ENCODE measurements at regions not wholly inside any gene's neighbourhood (a gene's known extent, or its start where the extent isn't known, plus 50 kb on each side); places are given as distances from the start of the nearest gene placed in this dataset.
A peak's percentile ranks its signal among the peaks of the same experiment; 100 is the strongest.

DNA sequence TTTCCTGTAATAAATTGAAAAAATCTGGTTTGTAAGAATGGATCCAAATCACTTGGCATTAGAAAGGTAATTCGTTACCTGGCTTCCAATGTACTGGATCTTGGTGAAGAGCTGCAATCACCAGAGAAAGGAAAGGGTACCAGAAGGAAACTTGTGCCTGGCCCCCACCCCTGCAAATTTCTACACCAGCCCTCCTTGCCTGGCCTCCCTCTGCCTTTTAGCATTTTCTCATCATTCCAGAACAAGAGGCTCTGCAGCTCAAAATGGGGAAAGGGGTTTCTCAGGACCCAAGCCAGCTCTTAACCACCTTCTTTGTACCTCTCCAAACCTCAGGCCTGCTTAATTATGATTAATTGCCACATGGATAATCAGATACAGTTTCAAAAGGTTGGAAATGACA, 612.8 kb upstream of the MGMT start:
- Histone ChIP-seq H3K36me3 (ENCODE audit: control insufficient read depth in 3 of 3, insufficient read depth in 3 of 3, low read length in 3 of 3) (no peaks in the 10 kb centered on the region), H3K27ac (ENCODE audit: low read depth, low read length) (peak overlapping the region; percentile 39), H3K4me3 (ENCODE audit: low read length in 3 of 3) (no peak overlapping the region), H3K27me3 (ENCODE audit: control insufficient read depth in 3 of 3, insufficient read depth in 3 of 3, low read length in 3 of 3) (peaks cover 0 to 2% (median 0%) of the 10 kb centered on the region in 3 donors), H3K4me1 (ENCODE audit: control insufficient read depth in 3 of 3, insufficient read depth in 3 of 3, low read length in 3 of 3) (peaks cover 8 to 17% (median 14%) of the 10 kb centered on the region in 3 donors), H3K9ac (ENCODE audit: low read depth in 1 of 3, low read length in 3 of 3) (no peak overlapping the region), H3K9me3 (ENCODE audit: control insufficient read depth in 3 of 3, low read length in 3 of 3) (no peaks in the 10 kb centered on the region)

DNA sequence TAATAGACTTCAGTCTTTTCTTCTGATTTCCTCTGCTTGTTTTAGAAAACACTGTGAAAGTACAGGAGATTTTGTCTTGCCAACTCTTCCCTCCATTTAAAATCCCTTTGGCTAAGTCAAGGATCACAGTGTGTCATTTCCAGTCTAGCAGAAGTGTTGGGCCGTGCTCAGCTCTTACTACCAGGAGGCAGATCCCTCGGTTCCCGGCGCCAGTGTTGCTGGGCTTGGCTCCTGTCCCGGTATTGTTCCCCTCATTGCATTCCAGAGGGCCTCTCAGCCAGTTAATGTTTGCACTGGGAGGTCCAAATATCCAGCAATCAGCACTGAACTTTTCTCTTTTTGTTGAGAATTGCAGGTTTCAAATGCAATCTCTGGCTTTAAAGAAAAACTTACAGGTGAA, 612.1 kb upstream of the MGMT start:
- no peaks in the 10 kb centered on the region for H3K36me3 ChIP-seq (ENCODE audit: control insufficient read depth in 3 of 3, insufficient read depth in 3 of 3, low read length in 3 of 3)
- H3K9me3 ChIP-seq (ENCODE audit: control insufficient read depth in 3 of 3, low read length in 3 of 3) = no peaks in the 10 kb centered on the region
- peak overlapping the region; percentile 39 for H3K27ac ChIP-seq (ENCODE audit: low read depth, low read length)
- H3K9ac ChIP-seq (ENCODE audit: low read depth in 1 of 3, low read length in 3 of 3) = no peak overlapping the region
- H3K27me3 ChIP-seq (ENCODE audit: control insufficient read depth in 3 of 3, insufficient read depth in 3 of 3, low read length in 3 of 3) = peaks cover 0 to 2% (median 0%) of the 10 kb centered on the region in 3 donors
- no peak overlapping the region for H3K4me3 ChIP-seq (ENCODE audit: low read length in 3 of 3)
- peaks cover 8 to 17% (median 14%) of the 10 kb centered on the region in 3 donors for H3K4me1 ChIP-seq (ENCODE audit: control insufficient read depth in 3 of 3, insufficient read depth in 3 of 3, low read length in 3 of 3)

DNA sequence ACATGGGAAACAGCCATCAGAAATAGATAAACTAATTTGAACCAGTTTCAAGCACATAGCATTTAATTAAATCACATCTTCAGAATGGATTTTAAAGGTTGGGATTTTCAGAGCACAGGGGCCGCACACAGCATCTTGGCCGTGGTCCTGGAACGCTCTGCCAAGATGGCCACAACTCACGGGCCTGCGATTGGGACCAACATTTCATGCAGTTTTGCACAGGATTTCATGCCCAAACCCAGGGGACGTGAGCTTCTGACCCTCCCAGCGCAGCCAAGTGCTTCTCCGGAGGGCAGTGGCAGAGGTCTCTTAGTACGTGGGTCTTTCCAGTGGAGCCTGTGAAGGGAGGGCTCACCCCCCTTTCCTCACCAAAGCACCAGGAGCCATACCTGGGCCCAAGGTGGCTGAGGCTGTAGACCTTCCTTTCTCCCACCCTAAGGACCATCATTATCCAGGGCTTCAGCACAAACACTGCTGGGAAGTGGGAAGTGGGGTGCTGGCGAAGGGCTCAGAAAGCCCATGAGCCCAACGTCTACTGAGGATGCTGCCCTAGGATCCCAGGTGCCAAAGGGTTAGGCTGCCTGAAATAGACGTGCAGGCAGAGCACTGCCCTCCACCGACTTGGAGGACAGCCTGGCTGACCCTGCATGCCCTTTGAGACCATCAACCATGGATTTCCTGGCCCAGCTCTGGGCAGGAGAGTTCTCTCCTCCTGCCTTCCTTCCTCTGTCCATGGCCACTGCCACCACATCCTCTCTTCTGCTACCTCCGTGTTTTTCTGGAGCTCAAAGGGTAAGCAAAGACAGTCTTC, 611.2 kb upstream of the MGMT start:
- Histone ChIP-seq H3K9me3 (ENCODE audit: control insufficient read depth in 3 of 3, low read length in 3 of 3) (no peaks in the 10 kb centered on the region), H3K36me3 (ENCODE audit: control insufficient read depth in 3 of 3, insufficient read depth in 3 of 3, low read length in 3 of 3) (no peaks in the 10 kb centered on the region), H3K9ac (ENCODE audit: low read depth in 1 of 3, low read length in 3 of 3) (no peak overlapping the region), H3K27ac (ENCODE audit: low read depth, low read length) (no peak overlapping the region), H3K4me1 (ENCODE audit: control insufficient read depth in 3 of 3, insufficient read depth in 3 of 3, low read length in 3 of 3) (peaks cover 8 to 17% (median 14%) of the 10 kb centered on the region in 3 donors), H3K27me3 (ENCODE audit: control insufficient read depth in 3 of 3, insufficient read depth in 3 of 3, low read length in 3 of 3) (peaks cover 0 to 2% (median 0%) of the 10 kb centered on the region in 3 donors), H3K4me3 (ENCODE audit: low read length in 3 of 3) (no peak overlapping the region)

DNA sequence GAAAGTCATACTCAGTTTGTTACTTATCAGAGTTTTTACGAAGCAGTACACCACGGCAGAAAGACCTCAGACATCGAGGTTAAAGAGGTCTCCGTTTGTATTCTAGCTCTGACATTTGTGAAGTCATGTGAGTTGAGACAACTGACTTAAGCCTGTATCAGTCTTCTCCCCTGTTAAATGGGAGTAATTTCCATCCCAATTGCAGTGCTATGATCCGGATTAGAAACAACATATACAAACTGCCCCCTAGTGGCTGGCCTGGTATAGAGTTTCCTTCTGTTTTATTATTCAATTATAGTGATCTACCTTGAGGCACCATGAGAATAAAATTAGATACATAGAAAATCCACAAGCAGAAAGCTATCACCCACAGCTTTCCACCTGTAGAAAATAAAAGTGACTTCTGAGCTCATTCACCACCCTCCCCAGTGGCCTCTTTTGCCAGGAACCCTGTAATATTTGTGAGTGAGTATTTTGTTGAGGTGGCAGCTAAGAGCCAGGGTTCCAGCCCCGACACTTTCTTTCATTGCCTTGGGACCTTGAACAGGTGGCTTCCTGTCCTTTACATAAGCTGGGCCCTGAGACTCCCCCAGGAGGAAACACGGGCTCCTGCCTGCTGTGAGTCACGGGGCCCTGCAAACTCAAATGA, 607.2 kb upstream of the MGMT start:
- no peaks in the 10 kb centered on the region for H3K36me3 ChIP-seq (ENCODE audit: control insufficient read depth in 3 of 3, insufficient read depth in 3 of 3, low read length in 3 of 3)
- H3K4me3 ChIP-seq (ENCODE audit: low read length in 3 of 3) = no peak overlapping the region
- H3K9ac ChIP-seq (ENCODE audit: low read depth in 1 of 3, low read length in 3 of 3) = no peak overlapping the region
- H3K27me3 ChIP-seq (ENCODE audit: control insufficient read depth in 3 of 3, insufficient read depth in 3 of 3, low read length in 3 of 3) = peaks cover 0 to 4% (median 0%) of the 10 kb centered on the region in 3 donors
- H3K27ac ChIP-seq (ENCODE audit: low read depth, low read length) = no peak overlapping the region
- no peaks in the 10 kb centered on the region for H3K9me3 ChIP-seq (ENCODE audit: control insufficient read depth in 3 of 3, low read length in 3 of 3)
- H3K4me1 ChIP-seq (ENCODE audit: control insufficient read depth in 3 of 3, insufficient read depth in 3 of 3, low read length in 3 of 3) = peaks cover 5 to 10% (median 8%) of the 10 kb centered on the region in 3 donors

DNA sequence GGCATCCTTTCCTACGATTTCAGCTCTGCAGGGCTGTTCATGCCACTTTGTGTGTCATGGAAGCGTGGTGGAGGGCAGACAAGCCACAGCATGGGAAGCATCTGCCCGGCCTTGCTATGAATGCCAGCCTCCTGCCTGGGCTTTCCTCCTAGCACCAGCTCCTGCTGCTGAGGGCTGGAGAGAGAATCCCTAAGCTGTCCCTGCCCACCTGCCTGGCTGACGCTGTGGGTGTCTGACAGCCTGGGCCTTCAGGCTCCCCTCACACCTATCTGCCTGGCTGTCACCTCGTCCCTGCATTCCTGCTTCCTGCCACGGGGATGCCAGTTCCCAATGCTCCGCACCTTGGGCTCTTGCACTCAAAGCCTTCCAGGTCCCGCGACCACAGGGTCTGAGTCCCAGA, 606.5 kb upstream of the MGMT start:
- Histone ChIP-seq H3K9me3 (ENCODE audit: control insufficient read depth in 3 of 3, low read length in 3 of 3) (no peaks in the 10 kb centered on the region), H3K4me3 (ENCODE audit: low read length in 3 of 3) (no peak overlapping the region), H3K27me3 (ENCODE audit: control insufficient read depth in 3 of 3, insufficient read depth in 3 of 3, low read length in 3 of 3) (peaks cover 0 to 4% (median 0%) of the 10 kb centered on the region in 3 donors), H3K4me1 (ENCODE audit: control insufficient read depth in 3 of 3, insufficient read depth in 3 of 3, low read length in 3 of 3) (peaks cover 5 to 6% (median 6%) of the 10 kb centered on the region in 3 donors), H3K27ac (ENCODE audit: low read depth, low read length) (no peak overlapping the region), H3K9ac (ENCODE audit: low read depth in 1 of 3, low read length in 3 of 3) (no peak overlapping the region), H3K36me3 (ENCODE audit: control insufficient read depth in 3 of 3, insufficient read depth in 3 of 3, low read length in 3 of 3) (no peaks in the 10 kb centered on the region)

DNA sequence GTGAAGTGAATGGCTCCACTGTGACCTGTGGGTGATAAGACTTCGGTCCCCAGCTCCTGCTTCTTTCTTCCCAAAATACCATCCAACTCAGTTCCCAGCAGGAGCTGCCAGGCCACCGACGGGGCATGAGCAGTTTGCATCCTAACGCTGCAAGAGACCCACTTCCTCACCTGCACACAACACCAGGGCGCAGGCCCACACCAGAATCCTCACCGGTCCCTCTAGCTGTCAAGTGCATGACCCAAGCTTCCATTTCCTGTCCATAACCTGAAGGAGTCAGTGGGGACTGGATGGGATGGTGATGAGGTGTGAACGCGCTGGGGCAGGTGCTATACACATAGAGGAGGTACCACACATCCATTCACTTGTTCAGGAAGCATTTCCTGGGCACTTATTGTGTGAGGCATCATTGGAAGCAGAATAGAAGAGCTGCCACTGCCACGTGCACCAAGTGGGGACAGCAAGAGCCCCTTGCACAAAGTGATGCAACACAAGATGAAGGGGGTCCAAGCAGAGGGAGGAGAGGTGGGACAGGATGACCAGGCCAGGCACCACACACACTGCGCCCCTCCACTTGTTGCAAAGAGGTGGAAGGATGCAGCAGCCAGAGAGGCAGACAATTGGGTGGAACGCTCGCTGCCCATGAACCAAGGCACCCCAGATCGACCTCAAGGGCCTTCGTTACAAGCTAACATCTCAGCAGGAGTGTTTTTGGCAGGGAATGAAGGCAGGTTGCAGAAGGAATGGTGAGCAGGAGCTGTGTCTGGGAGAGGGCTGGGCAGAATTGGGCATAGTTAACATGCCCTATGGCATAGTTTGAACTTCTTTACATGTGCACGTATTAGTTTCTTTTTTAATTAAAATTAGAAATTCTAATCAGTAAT, 605.8 kb upstream of the MGMT start:
- H3K27ac ChIP-seq (ENCODE audit: low read depth, low read length) = no peak overlapping the region
- no peaks in the 10 kb centered on the region for H3K9me3 ChIP-seq (ENCODE audit: control insufficient read depth in 3 of 3, low read length in 3 of 3)
- H3K9ac ChIP-seq (ENCODE audit: low read depth in 1 of 3, low read length in 3 of 3) = no peak overlapping the region
- H3K36me3 ChIP-seq (ENCODE audit: control insufficient read depth in 3 of 3, insufficient read depth in 3 of 3, low read length in 3 of 3) = no peaks in the 10 kb centered on the region
- H3K4me1 ChIP-seq (ENCODE audit: control insufficient read depth in 3 of 3, insufficient read depth in 3 of 3, low read length in 3 of 3) = no peaks in the 10 kb centered on the region
- H3K27me3 ChIP-seq (ENCODE audit: control insufficient read depth in 3 of 3, insufficient read depth in 3 of 3, low read length in 3 of 3) = peaks cover 0 to 4% (median 0%) of the 10 kb centered on the region in 3 donors
- no peak overlapping the region for H3K4me3 ChIP-seq (ENCODE audit: low read length in 3 of 3)

DNA sequence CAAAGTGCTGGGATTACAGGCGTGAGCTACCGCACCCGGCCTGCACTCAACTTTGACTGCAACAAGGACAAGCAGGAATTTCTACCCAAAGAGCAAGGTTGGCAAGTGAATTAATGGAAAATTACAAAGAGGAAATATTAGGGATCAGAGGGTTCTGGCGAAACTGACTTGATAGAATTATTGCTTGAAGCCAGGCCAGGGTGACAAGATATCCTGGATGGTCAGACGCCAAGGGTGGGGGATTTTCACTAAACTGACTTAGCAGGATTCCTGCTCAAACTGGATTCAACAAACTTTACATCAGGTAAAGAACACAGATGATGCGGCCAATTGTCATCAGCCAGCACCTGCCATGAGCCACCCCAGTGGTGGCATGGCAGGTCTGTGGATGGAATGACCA, 603.6 kb upstream of the MGMT start:
- Histone ChIP-seq H3K9ac (ENCODE audit: low read depth in 1 of 3, low read length in 3 of 3) (no peak overlapping the region), H3K4me1 (ENCODE audit: control insufficient read depth in 3 of 3, insufficient read depth in 3 of 3, low read length in 3 of 3) (no peaks in the 10 kb centered on the region), H3K27me3 (ENCODE audit: control insufficient read depth in 3 of 3, insufficient read depth in 3 of 3, low read length in 3 of 3) (peaks cover 0 to 4% (median 0%) of the 10 kb centered on the region in 3 donors), H3K27ac (ENCODE audit: low read depth, low read length) (no peak overlapping the region), H3K36me3 (ENCODE audit: control insufficient read depth in 3 of 3, insufficient read depth in 3 of 3, low read length in 3 of 3) (no peaks in the 10 kb centered on the region), H3K9me3 (ENCODE audit: control insufficient read depth in 3 of 3, low read length in 3 of 3) (no peaks in the 10 kb centered on the region), H3K4me3 (ENCODE audit: low read length in 3 of 3) (no peak overlapping the region)

DNA sequence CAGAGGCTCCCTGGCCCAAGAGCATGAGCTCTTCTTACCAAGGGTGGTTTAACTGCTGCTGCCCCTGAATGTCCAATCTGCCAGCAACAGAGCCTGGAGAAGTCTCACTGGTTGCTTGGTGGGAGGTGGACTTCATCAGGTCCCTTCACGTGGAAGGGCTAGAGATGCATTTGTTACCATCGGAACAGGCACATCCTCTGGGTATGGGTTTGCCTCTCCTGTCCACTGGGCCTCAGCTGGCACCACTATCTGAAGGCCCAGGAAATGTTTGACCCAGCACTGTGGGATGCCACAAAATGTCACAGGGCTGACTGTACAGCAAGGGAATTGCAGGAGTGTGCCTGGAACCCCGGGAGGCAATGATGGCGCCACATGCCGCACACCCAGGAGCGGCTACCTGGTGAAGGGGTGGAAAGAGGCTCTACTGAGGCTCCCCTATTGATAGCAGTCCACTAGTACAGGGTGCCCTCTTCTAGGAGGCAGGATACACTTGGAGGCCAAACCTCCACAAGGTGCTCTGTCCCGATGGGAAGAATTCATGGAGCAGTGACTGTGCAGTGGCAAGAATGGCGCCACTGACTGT, 603.1 kb upstream of the MGMT start:
- no peak overlapping the region for H3K27ac ChIP-seq (ENCODE audit: low read depth, low read length)
- no peaks in the 10 kb centered on the region for H3K36me3 ChIP-seq (ENCODE audit: control insufficient read depth in 3 of 3, insufficient read depth in 3 of 3, low read length in 3 of 3)
- H3K9ac ChIP-seq (ENCODE audit: low read depth in 1 of 3, low read length in 3 of 3) = no peak overlapping the region

DNA sequence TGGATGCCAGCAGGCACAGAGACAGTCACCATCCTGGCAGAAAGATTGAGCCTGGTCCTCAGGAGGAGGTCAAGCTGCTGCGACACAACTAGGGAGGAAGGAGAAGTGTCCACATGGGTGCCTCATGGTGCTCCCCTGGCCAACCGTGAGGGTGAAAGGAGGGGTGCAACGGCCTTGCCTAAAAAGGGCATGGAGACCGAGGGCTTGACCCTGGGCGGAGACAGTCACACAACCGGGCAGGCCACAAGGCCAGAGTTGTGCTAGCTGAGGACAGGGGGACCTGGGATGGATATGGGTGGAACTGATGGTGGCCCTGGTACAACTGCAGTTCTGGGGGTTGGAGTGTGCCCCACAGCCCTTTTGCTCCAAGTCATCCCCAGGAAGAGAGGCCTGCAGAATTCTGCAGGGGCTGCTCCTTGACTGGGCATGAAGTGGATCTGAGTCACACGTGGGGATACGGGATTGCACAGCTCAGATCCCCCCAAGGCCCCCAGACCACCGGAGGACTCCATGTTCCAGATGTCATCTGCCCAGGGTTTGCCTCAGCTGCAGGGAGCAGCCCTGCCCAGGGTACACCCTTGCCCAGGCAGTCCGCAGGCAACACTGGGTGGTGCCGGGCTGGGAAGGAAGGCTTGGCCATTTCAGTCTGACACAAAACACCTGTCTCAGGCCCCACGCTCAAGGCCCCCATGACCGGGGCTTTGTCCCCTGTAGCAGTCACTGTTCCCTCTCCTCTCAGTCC, 602.3 kb upstream of the MGMT start:
- no peaks in the 10 kb centered on the region for H3K9me3 ChIP-seq (ENCODE audit: control insufficient read depth in 3 of 3, low read length in 3 of 3)
- H3K27ac ChIP-seq (ENCODE audit: low read depth, low read length) = no peak overlapping the region
- H3K4me1 ChIP-seq (ENCODE audit: control insufficient read depth in 3 of 3, insufficient read depth in 3 of 3, low read length in 3 of 3) = peaks cover 0 to 3% (median 3%) of the 10 kb centered on the region in 3 donors
- H3K36me3 ChIP-seq (ENCODE audit: control insufficient read depth in 3 of 3, insufficient read depth in 3 of 3, low read length in 3 of 3) = no peaks in the 10 kb centered on the region
- H3K27me3 ChIP-seq (ENCODE audit: control insufficient read depth in 3 of 3, insufficient read depth in 3 of 3, low read length in 3 of 3) = peaks cover 0 to 4% (median 0%) of the 10 kb centered on the region in 3 donors
- H3K9ac ChIP-seq (ENCODE audit: low read depth in 1 of 3, low read length in 3 of 3) = no peak overlapping the region
- H3K4me3 ChIP-seq (ENCODE audit: low read length in 3 of 3) = no peak overlapping the region

More for the DNA sequence above, 603.1 kb upstream of the MGMT start:
- H3K4me3 ChIP-seq (ENCODE audit: low read length in 3 of 3) = no peak overlapping the region
- peaks cover 0 to 3% (median 3%) of the 10 kb centered on the region in 3 donors for H3K4me1 ChIP-seq (ENCODE audit: control insufficient read depth in 3 of 3, insufficient read depth in 3 of 3, low read length in 3 of 3)
- H3K27me3 ChIP-seq (ENCODE audit: control insufficient read depth in 3 of 3, insufficient read depth in 3 of 3, low read length in 3 of 3) = peaks cover 0 to 4% (median 0%) of the 10 kb centered on the region in 3 donors
- no peaks in the 10 kb centered on the region for H3K9me3 ChIP-seq (ENCODE audit: control insufficient read depth in 3 of 3, low read length in 3 of 3)

Data from skeletal muscle tissue (tissue), 3 donors.